HEK293 (cell line): ENCODE measurements at regions not wholly inside any gene's neighbourhood (a gene's known extent, or its start where the extent isn't known, plus 50 kb on each side); places are given as distances from the start of the nearest gene placed in this dataset.

Experiments
- CTCF ChIA-PET: fragments of 350-600 bp; formaldehyde crosslinking; extraction: SDS; loops from one replicate; lab custom pipeline; 2021; ENCODE audit warnings: antibody characterized with exemption; lab: Yijun Ruan, JAX
- POLR2A ChIA-PET: fragments of 300-600 bp; formaldehyde crosslinking; extraction: SDS; loops from one replicate; lab custom pipeline; 2020; ENCODE audit warnings: antibody characterized with exemption, inconsistent platforms; lab: Yijun Ruan, JAX
- H3K27ac ChIP-seq: fragments of 200-500 bp; sonication (Bioruptor generic); 2 replicates; pipeline ENCODE4 v1.5.1; 2014; ENCODE audit warnings: low read depth, low read length, control low read depth, inconsistent platforms; ENCODE audit errors: extremely low read depth
- H3K36me3 ChIP-seq, 2 experiments: fragments of 200-500 bp in 1 of 2; sonication (Bioruptor generic) in 1 of 2; 1 replicate in 1 of 2; 2 replicates in 1 of 2; pipeline ENCODE4 v1.5.1; 2014 to 2017; ENCODE audit warnings: inconsistent platforms in 2 of 2, low read length in 2 of 2; ENCODE audit not compliant: control insufficient read depth in 2 of 2, insufficient read depth in 1 of 2
- H3K4me1 ChIP-seq: fragments of 200-500 bp; sonication (Bioruptor generic); 2 replicates; pipeline ENCODE4 v1.5.1; 2014; ENCODE audit warnings: mild to moderate bottlenecking, low read length, inconsistent platforms; ENCODE audit not compliant: control insufficient read depth, insufficient read depth
- H3K4me3 ChIP-seq: 2 replicates; pipeline ENCODE4 v1.5.1; 2011; ENCODE audit warnings: low read depth, mild to moderate bottlenecking, control low read depth, low read length, moderate library complexity
- H3K9me3 ChIP-seq: fragments of 200-500 bp; sonication (Bioruptor generic); 2 replicates; pipeline ENCODE4 v1.5.1; 2014; ENCODE audit warnings: low read depth, low read length, inconsistent platforms; ENCODE audit not compliant: control insufficient read depth, insufficient read depth
- BCL11A ChIP-seq: fragments of 450-650 bp; formaldehyde crosslinking; IDR thresholded peaks from 2 replicates; pipeline ENCODE4 v1.5.1; 2016; ENCODE audit warnings: low read depth, missing biosample characterization, missing genetic modification characterization
- BCL11B ChIP-seq: fragments of 450-650 bp; formaldehyde crosslinking; IDR thresholded peaks from 2 replicates; pipeline ENCODE4 v1.5.1; 2016; ENCODE audit warnings: low read depth, missing biosample characterization, missing genetic modification characterization
- FEZF1 ChIP-seq: fragments of 450-650 bp; formaldehyde crosslinking; IDR thresholded peaks from 2 replicates; pipeline ENCODE4 v1.5.1; 2016; ENCODE audit warnings: missing biosample characterization, missing genetic modification characterization
- HOXC10 ChIP-seq: sonication (generic); formaldehyde crosslinking; IDR thresholded peaks from 2 replicates; pipeline ENCODE4 v1.8.1; 2023; ENCODE audit warnings: mild to moderate bottlenecking, missing genetic modification reagents
- KLF8 ChIP-seq: fragments of 450-650 bp; formaldehyde crosslinking; IDR thresholded peaks from 2 replicates; pipeline ENCODE4 v1.5.1; 2016; ENCODE audit warnings: missing biosample characterization, missing genetic modification characterization
- SALL2 ChIP-seq: fragments of 450-650 bp; formaldehyde crosslinking; IDR thresholded peaks from 2 replicates; pipeline ENCODE4 v1.5.0; 2017; ENCODE audit warnings: missing biosample characterization, mild to moderate bottlenecking, missing genetic modification characterization, borderline replicate concordance
- ZBTB17 ChIP-seq: fragments of 450-650 bp; formaldehyde crosslinking; IDR thresholded peaks from 2 replicates; pipeline ENCODE4 v1.5.1; 2016; ENCODE audit warnings: missing biosample characterization, missing genetic modification characterization
- ZFP37 ChIP-seq: fragments of 450-650 bp; formaldehyde crosslinking; IDR thresholded peaks from 2 replicates; pipeline ENCODE4 v1.5.1; 2016; ENCODE audit warnings: missing biosample characterization, missing genetic modification characterization
- ZNF19 ChIP-seq: fragments of 450-650 bp; formaldehyde crosslinking; IDR thresholded peaks from 2 replicates; pipeline ENCODE4; 2016; ENCODE audit warnings: missing biosample characterization, missing genetic modification characterization, low read depth
- ZNF248 ChIP-seq: fragments of 450-650 bp; formaldehyde crosslinking; IDR thresholded peaks from 2 replicates; pipeline ENCODE4 v1.5.1; 2017; ENCODE audit warnings: missing biosample characterization, missing genetic modification characterization
- ZNF416 ChIP-seq: fragments of 450-650 bp; formaldehyde crosslinking; IDR thresholded peaks from 2 replicates; pipeline ENCODE4 v1.5.1; 2016; ENCODE audit warnings: missing biosample characterization, missing genetic modification characterization
- ZNF426 ChIP-seq: fragments of 450-650 bp; formaldehyde crosslinking; IDR thresholded peaks from 2 replicates; pipeline ENCODE4 v1.5.1; 2017; ENCODE audit warnings: missing biosample characterization, missing genetic modification characterization, mild to moderate bottlenecking, inconsistent platforms, moderate library complexity
- ZNF48 ChIP-seq: fragments of 450-650 bp; formaldehyde crosslinking; IDR thresholded peaks from 2 replicates; pipeline ENCODE4 v1.5.1; 2016; ENCODE audit warnings: missing biosample characterization, missing genetic modification characterization
- ZNF530 ChIP-seq: fragments of 450-650 bp; formaldehyde crosslinking; IDR thresholded peaks from 2 replicates; pipeline ENCODE4 v1.5.1; 2016; ENCODE audit warnings: low read depth, missing biosample characterization, missing genetic modification characterization
- ZNF777 ChIP-seq: fragments of 450-650 bp; formaldehyde crosslinking; IDR thresholded peaks from 2 replicates; pipeline ENCODE4 v1.5.1; 2017; ENCODE audit warnings: missing biosample characterization, missing genetic modification characterization, borderline replicate concordance
- ZNF785 ChIP-seq: fragments of 450-650 bp; formaldehyde crosslinking; IDR thresholded peaks from 2 replicates; pipeline ENCODE4 v1.5.1; 2016; ENCODE audit warnings: missing biosample characterization, missing genetic modification characterization
- ZNF792 ChIP-seq: fragments of 450-650 bp; formaldehyde crosslinking; IDR thresholded peaks from 2 replicates; pipeline ENCODE4 v1.5.1; 2016; ENCODE audit warnings: missing biosample characterization, missing genetic modification characterization
- TF ChIP-seq, protein P1 (sequence below): fragments of 450-650 bp; formaldehyde crosslinking; IDR thresholded peaks from 2 replicates; pipeline ENCODE4 v1.5.1; 2016; ENCODE audit warnings: missing biosample characterization, missing genetic modification characterization
- TF ChIP-seq, protein P2 (sequence below): fragments of 450-650 bp; formaldehyde crosslinking; IDR thresholded peaks from 2 replicates; pipeline ENCODE4 v1.5.1; 2016; ENCODE audit warnings: missing biosample characterization, missing genetic modification characterization
- TF ChIP-seq, protein P3 (sequence below): fragments of 450-650 bp; formaldehyde crosslinking; IDR thresholded peaks from 2 replicates; pipeline ENCODE4 v1.5.1; 2016; ENCODE audit warnings: missing biosample characterization, missing genetic modification characterization

DNA sequence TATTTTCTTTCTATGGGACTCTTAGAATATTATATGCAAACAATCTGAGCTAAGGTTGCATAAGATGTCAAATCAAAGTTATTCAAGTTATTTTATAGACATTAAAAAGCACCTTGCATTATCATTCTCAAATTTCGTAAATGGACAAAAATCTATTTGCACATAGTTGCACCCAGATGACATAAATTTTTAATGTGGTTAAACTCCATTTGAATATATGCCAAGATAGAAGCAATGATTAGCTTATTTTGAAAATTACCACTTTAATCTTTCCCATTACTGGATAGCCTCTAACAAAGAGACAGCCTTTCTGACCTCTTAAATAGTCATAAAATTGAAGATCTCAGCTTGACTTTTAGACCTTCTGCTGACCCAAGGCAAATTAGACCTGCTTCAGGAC is 386.8 kb downstream of the RAPGEF2 start (continued):
- TF ChIP-seq, protein P1, sequence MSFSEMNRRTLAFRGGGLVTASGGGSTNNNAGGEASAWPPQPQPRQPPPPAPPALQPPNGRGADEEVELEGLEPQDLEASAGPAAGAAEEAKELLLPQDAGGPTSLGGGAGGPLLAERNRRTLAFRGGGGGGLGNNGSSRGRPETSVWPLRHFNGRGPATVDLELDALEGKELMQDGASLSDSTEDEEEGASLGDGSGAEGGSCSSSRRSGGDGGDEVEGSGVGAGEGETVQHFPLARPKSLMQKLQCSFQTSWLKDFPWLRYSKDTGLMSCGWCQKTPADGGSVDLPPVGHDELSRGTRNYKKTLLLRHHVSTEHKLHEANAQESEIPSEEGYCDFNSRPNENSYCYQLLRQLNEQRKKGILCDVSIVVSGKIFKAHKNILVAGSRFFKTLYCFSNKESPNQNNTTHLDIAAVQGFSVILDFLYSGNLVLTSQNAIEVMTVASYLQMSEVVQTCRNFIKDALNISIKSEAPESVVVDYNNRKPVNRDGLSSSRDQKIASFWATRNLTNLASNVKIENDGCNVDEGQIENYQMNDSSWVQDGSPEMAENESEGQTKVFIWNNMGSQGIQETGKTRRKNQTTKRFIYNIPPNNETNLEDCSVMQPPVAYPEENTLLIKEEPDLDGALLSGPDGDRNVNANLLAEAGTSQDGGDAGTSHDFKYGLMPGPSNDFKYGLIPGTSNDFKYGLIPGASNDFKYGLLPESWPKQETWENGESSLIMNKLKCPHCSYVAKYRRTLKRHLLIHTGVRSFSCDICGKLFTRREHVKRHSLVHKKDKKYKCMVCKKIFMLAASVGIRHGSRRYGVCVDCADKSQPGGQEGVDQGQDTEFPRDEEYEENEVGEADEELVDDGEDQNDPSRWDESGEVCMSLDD (tag by site-specific recombination), result no peak
- TF ChIP-seq BCL11A (tag by site-specific recombination), result no peak
- no peak for TF ChIP-seq ZNF777 (tag by site-specific recombination)
- TF ChIP-seq ZNF530 (tag by site-specific recombination), result no peak
- TF ChIP-seq ZNF426 (tag by site-specific recombination), result no peak
- TF ChIP-seq ZNF248 (tag by site-specific recombination), result no peak
- TF ChIP-seq ZNF792 (tag by site-specific recombination), result no peak
- TF ChIP-seq HOXC10 (CRISPR knock-in tag), result no peak
- no peak for TF ChIP-seq BCL11B (tag by site-specific recombination)
- TF ChIP-seq SALL2 (tag by site-specific recombination), result no peak

DNA sequence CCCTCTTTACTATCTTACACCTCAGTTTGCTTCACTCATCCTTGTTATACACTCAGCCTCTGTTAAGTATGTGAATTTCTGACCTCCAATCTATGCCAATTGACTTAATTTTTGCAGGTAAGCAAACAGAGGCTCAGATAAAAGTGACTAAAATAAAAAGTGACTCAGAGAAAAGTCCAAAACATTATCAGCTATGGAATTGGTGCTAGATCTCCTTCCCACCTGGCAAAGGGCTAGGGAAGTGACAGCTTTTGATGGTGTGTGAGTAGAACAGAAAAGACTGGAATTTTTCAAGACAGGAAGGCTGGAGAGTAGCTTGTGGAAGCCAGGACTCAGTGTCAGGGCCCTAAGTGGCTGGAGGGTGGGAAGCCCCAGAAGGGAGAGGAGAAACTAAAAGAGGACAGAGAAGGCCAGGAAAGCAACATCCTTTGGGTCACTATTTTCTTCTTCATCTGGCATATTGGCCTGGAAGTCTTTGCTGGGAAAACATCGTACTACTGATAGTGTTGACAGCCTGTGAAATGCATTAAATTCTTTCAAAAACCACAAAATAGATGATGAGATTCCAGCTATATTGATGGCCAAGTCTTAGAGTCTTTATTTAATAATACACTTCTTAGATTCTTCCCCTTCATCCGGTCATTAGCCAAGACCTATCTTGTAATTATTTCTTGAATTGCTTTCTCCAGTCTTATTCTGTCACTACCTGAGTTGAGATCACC is 392.8 kb downstream of the RAPGEF2 start:
- TF ChIP-seq KLF8 (tag by site-specific recombination) (no peak), ZNF416 (tag by site-specific recombination) (no peak), BCL11A (tag by site-specific recombination) (no peak), ZNF48 (tag by site-specific recombination) (no peak), ZFP37 (no peak), FEZF1 (no peak), ZNF785 (tag by site-specific recombination) (no peak), ZNF19 (tag by site-specific recombination) (no peak), HOXC10 (CRISPR knock-in tag) (no peak), ZBTB17 (tag by site-specific recombination) (no peak)
- TF ChIP-seq, protein P2, sequence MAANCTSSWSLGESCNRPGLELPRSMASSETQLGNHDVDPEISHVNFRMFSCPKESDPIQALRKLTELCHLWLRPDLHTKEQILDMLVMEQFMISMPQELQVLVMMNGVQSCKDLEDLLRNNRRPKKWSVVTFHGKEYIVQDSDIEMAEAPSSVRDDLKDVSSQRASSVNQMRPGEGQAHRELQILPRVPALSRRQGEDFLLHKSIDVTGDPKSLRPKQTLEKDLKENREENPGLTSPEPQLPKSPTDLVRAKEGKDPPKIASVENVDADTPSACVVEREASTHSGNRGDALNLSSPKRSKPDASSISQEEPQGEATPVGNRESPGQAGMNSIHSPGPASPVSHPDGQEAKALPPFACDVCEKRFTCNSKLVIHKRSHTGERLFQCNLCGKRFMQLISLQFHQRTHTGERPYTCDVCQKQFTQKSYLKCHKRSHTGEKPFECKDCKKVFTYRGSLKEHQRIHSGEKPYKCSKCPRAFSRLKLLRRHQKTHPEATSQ, result no peak
- TF ChIP-seq, protein P3, sequence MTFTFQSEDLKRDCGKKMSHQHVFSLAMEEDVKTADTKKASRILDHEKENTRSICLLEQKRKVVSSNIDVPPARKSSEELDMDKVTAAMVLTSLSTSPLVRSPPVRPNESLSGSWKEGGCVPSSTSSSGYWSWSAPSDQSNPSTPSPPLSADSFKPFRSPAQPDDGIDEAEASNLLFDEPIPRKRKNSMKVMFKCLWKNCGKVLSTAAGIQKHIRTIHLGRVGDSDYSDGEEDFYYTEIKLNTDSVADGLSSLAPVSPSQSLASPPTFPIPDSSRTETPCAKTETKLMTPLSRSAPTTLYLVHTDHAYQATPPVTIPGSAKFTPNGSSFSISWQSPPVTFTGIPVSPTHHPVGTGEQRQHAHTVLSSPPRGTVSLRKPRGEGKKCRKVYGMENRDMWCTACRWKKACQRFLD (tag by site-specific recombination), result no peak
- H3K4me3 ChIP-seq, result no peak overlapping the region
- H3K27ac ChIP-seq, result no peak overlapping the region
- ChIA-PET CTCF (interaction anchor here (0.6 to 5.4 kb wide), 2 partner anchors 8 to 11 kb away, joined by 3 to 18 read pairs; no protein-coding TSS in a partner anchor), POLR2A (no interaction called here)
- no peaks in the 10 kb centered on the region for H3K4me1 ChIP-seq
- no peaks in the 10 kb centered on the region for H3K9me3 ChIP-seq
- H3K36me3 ChIP-seq, result no peaks in the 10 kb centered on the region
